Activated CD4-positive, alpha-beta T cell treated with anti-CD3 and anti-CD28 coated beads, Interleukin-2, amount 50 U/mL, for 24 hours (primary cell): ENCODE measurements at regions not wholly inside any gene's neighbourhood (a gene's known extent, or its start where the extent isn't known, plus 50 kb on each side); places are given as distances from the start of the nearest gene placed in this dataset.

Experiments
- DNase-seq, 2 donors: peaks; one replicate each; pipeline ENCODE4 v3.0.0-alpha.2; 2020; ENCODE audit warnings: low read depth in 1 of 2, low spot score in 1 of 2

GRCh38 chr10:24008164-24009091 is 200.5 kb upstream of the KIAA1217 start:
- no peak for DNase-seq

DNA sequence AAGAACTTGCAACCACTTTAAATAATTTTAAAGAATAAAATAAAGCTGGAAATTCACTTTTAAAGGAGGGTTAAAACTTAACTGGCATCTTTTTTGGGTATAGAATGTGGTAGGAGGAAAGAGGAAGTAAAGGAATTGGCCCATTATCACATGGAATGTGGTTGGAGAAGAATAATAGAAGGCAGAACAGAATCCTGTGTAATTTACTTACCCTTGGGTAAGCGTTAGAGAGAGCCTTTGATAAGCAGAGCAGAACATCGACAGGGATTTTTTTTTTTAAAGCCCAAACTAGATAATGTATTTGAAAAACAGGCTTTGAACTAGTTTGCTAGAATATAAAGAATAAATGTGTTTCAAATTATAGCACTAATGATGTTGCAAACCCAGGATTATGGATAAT is 199.8 kb upstream of the KIAA1217 start:
- DNase-seq, result no peak

DNA sequence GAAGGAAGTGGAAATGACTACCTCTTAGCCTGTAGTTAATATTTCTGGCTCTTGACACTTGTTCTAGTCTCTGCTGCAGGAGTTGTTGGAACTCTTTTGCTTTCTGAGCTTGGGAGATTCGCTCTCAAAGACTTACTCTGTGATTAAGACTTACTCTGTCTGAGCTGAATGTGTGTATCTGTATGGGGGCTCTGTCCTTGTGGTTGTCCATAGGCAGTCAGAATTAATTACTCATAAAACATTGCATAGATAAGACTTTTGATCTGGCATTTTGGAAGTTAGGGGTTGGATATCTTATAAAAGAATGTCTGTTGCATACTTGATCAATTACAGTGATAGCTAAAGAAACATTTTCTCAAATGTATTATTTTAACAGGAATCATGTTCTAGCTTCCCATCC is 199.2 kb upstream of the KIAA1217 start:
- no peak for DNase-seq

GRCh38 chr10:24010436-24010970 is 198.4 kb upstream of the KIAA1217 start:
- no peak for DNase-seq

DNA sequence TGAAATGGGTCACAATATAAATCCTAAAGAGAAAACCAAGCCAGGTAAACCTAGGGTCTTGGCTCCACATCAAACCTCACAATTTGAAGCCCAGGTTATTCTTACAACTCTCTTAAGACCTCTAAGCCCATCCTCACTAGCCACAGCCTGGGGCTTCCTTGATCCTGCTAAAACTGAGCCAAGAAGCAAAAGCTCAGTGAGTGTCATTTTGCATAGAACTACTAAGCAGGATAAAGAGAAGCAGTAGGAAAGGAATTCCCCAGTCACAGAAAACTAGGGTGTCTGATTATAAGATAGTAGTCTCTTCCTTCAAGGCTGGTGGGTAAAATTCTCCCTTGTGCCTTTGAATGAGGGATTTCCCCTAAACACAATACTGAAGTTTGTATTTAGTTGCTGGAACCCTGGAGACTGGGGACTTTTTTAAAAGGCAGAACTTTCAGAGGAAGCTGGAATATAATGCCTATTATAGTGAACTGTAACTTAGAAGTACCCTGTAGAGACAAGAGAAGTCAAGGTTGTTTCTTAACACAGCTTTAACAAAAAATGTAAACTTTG is 196.6 kb upstream of the KIAA1217 start:
- DNase-seq, result no peak

DNA sequence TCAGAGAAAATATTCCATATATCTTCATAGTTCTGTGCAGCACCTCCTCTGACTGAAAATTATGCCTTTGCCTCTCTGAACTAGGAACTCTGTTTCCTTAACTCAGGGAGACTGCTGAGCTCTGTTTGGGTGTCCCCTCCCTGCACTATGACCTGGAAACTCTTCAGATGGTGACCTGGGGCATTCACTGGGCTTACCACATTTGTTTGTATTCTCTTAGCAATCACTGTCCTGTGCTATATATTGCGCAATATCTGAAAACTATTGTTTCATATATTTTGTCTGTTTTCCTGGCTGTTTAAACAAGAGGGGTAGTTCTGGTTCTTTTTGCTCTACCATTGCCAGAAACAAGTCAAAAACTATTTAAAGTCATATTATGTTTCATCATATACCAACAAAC is 181.8 kb upstream of the KIAA1217 start:
- no peak for DNase-seq

GRCh38 chr10:24034571-24034970 is 174.4 kb upstream of the KIAA1217 start:
- DNase-seq, result no peak

DNA sequence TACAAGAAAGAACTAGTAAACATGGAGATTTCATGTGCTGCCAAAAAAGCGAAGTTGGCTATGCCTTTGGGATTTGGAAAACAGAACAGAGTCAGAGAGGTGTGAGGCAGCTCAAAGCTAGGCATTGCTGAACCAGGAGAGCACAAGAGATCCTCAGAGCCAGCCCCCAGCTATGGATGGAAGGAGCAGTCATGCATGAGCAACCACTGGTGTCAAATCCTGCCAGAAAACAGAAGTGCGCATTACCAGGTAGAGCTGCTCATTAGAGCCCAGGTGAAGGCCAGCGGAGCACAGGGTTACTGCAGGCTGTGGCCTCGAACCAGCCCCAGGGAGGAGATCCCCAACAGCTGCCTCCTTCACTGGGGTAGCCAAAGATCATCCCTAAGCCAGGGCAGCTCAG is 173.2 kb upstream of the KIAA1217 start:
- no peak for DNase-seq

- no peak for DNase-seq
Measured at GRCh38 chr10:24039315-24039714, 169.6 kb upstream of the KIAA1217 start.

GRCh38 chr10:24039897-24040296 is 169.0 kb upstream of the KIAA1217 start:
- DNase-seq, result no peak

DNA sequence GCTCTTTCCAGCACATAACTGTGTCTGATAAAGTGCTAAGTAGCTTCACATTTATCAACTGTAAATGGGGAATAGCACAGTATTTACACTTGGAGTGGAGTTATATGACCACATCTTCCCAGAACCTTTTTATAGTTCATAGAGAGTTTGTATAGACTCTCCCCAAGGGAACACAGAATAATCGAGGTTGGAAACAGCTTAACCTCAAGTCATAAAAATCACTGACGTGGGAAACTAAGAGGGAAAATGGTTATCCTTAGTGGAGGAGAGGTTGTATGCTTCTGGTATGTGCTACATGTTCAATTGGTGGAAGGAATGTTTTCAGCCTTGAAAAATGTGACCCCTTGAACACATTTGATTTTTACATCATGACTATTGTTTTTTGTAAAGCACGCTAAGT is 167.9 kb upstream of the KIAA1217 start:
- DNase-seq, result no peak

- DNase-seq, result no peak
Measured at GRCh38 chr10:24041834-24042233, 167.1 kb upstream of the KIAA1217 start.

DNA sequence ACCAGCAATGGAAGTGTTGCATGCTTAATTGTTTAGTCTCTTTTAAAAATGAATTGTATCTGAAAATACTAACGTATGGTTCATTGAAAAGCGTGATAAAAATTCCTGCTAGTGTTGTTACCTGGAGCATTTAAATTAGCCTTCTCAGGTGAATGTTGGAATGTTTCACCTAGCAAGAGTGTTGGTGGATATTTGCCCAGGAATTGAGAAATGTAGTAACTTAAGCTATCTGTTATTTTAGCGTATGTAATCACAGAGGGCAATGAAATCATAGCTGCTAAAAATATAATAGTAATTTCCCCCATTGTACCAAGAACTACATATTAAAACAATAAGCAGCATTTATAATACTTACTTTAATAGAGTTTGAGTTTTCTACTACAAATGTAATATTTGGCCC is 166.1 kb upstream of the KIAA1217 start:
- no peak for DNase-seq

GRCh38 chr10:24046060-24046459 is 162.9 kb upstream of the KIAA1217 start:
- DNase-seq, result no peak

GRCh38 chr10:24047176-24047575 is 161.8 kb upstream of the KIAA1217 start:
- DNase-seq, result no peak

DNA sequence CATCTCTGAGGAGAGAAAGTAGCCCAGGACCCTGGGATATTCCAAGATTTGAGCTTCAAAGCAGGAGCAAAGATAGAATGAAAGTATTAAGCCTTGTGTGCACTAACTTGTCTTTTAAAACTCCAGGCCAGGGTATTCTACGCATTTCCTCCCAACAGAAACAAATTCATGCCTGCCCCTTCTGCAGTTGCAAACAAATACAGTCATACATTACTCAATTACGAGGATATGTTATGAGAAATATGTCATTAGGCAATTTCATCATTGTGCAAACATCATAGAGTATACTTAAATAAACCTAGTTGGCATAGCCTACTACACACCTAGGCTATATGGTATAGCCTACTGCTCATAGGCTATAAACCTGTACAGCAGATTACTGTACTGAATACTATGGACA is 154.5 kb upstream of the KIAA1217 start:
- no peak for DNase-seq

GRCh38 chr10:24080207-24080606 is 128.7 kb upstream of the KIAA1217 start:
- DNase-seq, result no peak

DNA sequence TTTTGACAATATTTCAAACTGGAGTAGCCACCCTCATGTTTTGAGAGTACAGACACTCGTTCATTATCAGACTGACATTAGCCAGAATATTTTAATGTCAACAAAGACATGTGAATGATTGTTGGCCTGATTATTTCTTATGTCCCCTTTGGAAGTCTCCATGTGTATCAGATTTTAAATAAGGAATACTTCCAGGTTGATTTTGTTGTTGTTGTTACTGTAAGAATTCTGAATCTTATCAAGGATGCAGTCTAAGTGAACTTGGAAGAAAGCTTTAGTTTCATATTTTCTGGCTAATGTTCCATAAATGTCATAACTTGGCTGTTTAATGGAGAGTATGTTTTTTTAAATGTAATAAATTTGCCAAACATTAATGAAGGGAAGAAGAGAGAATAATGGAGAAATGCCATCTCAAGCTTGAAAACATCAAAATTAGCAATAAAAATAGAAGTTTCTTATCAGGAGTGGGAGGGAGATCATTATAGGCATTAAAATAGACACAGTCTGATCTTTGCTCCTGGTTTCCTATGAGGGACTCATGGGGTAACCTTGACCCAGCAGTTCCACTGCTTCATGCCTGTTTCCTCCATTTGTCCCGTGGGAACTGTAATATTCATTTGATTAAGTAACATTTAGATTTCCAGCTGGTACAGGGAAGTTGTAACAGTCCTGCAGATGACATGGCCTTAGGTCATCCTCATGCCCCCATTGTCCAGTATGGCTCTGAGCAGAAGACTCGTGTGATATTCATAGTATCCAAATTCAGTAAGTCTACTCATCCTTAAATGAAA is 122.4 kb upstream of the KIAA1217 start:
- no peak for DNase-seq

DNA sequence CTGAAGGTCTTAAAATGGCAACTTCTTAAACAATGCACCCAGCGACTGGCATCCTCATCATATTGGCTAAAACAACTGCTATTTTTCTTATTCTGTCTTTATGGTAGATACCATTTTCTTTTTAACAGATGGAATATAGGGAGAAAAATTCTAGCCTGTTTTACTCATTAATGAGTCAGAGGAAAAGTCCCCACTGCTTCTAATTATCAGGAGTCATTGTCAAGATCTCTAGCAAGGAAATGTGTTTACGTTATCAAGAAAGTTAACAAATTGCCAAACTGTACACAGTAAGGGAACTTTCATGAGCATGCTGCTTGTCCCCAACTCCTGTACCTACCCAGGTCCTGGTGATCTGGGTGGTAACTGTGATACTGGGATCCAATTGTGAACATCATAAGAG is 117.7 kb upstream of the KIAA1217 start:
- DNase-seq, result no peak

GRCh38 chr10:24096281-24096680 is 112.7 kb upstream of the KIAA1217 start:
- DNase-seq, result no peak

DNA sequence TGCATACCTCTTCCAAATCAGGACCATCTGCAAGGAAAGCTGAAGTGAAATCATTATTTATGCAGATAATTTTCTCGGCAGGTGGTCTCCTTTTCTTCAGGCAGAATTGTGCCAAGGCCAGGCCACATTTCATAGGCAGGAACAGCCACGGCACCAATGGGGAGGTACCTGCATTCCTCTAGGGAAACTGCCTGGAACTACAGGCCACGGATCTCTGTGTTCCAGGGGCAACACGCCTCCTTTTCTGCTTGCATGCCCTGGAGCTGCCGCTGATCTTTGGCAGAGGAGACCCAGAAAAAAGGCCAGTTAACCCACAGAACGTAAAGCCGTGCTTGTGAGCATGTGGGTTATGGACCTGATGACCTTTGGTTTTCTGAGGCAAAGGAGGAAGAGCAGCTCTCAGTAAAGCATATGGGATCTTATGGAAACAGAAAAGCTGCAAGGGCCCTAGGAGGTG is 111.2 kb upstream of the KIAA1217 start:
- no peak for DNase-seq

DNA sequence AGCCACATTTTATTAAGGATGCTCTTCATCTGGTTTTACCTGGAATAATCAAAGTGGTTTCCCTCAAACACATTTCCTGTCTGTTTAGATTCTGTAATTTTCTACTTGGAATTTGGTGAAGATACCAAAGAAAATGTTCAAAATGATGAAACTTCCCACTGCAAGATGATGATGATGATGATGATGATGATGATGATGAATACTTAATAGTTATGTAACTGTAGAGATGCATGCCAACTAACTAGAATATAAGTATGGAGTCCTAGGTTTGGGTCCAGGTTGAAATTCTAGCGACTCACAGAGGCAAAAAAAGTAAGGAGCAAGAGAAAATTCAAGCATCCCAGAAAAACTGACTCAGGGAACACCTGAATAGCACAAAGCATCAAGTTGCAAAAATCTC is 104.0 kb upstream of the KIAA1217 start:
- no peak for DNase-seq
